ENCODE measurements at regions not wholly inside any gene's neighbourhood (a gene's known extent, or its start where the extent isn't known, plus 50 kb on each side); places are given as distances from the start of the nearest gene placed in this dataset.

- H3K4me1 Mint-ChIP-seq (ENCODE audit: unreplicated experiment) = no peaks in the 10 kb centered on the region
- H3K27ac Mint-ChIP-seq (ENCODE audit: unreplicated experiment) = no peak overlapping the region
Measured at GRCh38 chr10:2592360-2593160, 474.8 kb upstream of the PFKP start.

DNA sequence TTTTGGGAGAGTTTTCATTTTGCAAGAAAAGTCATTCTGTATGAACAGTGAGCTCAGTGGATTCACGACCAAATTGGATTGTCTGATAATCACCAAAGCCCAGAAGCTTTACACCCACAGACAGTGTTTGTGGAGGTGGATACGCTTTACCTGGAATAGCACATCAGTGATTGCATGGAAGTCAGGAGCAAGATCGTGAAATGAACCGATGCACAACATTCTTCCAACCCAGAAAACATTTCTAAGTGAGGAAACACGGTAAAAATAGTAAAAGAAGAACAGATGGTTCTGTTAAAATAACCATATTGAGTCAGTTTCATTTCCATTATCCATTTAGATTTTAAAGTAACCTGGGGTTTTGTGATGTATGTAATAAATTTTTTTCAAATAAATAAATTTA is 478.2 kb upstream of the PFKP start:
- Mint-ChIP-seq H3K36me3 (ENCODE audit: unreplicated experiment) (no peaks in the 10 kb centered on the region), H3K9me3 (ENCODE audit: unreplicated experiment) (no peaks in the 10 kb centered on the region), H3K27ac (ENCODE audit: unreplicated experiment) (no peak overlapping the region), H3K4me3 (ENCODE audit: unreplicated experiment) (no peak overlapping the region), H3K4me1 (ENCODE audit: unreplicated experiment) (no peaks in the 10 kb centered on the region), H3K27me3 (ENCODE audit: unreplicated experiment) (peaks cover 44% of the 10 kb centered on the region)
- DNase-seq (ENCODE audit: extremely low spot score, unreplicated experiment) = no peak
- TF ChIP-seq, protein P1, sequence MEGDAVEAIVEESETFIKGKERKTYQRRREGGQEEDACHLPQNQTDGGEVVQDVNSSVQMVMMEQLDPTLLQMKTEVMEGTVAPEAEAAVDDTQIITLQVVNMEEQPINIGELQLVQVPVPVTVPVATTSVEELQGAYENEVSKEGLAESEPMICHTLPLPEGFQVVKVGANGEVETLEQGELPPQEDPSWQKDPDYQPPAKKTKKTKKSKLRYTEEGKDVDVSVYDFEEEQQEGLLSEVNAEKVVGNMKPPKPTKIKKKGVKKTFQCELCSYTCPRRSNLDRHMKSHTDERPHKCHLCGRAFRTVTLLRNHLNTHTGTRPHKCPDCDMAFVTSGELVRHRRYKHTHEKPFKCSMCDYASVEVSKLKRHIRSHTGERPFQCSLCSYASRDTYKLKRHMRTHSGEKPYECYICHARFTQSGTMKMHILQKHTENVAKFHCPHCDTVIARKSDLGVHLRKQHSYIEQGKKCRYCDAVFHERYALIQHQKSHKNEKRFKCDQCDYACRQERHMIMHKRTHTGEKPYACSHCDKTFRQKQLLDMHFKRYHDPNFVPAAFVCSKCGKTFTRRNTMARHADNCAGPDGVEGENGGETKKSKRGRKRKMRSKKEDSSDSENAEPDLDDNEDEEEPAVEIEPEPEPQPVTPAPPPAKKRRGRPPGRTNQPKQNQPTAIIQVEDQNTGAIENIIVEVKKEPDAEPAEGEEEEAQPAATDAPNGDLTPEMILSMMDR (IDR thresholded peaks at IDR 0.05) = no peak

More at GRCh38 chr10:2592360-2593160, 474.8 kb upstream of the PFKP start:
- no peak for DNase-seq (ENCODE audit: extremely low spot score, unreplicated experiment)
- TF ChIP-seq, protein P1 (IDR thresholded peaks at IDR 0.05) = no peak
- Mint-ChIP-seq H3K27me3 (ENCODE audit: unreplicated experiment) (peaks cover 38% of the 10 kb centered on the region), H3K36me3 (ENCODE audit: unreplicated experiment) (no peaks in the 10 kb centered on the region), H3K4me3 (ENCODE audit: unreplicated experiment) (no peak overlapping the region), H3K9me3 (ENCODE audit: unreplicated experiment) (no peaks in the 10 kb centered on the region)

- Mint-ChIP-seq H3K27ac (ENCODE audit: unreplicated experiment) (no peak overlapping the region), H3K4me1 (ENCODE audit: unreplicated experiment) (no peaks in the 10 kb centered on the region), H3K9me3 (ENCODE audit: unreplicated experiment) (no peaks in the 10 kb centered on the region), H3K27me3 (ENCODE audit: unreplicated experiment) (peaks cover 32% of the 10 kb centered on the region), H3K36me3 (ENCODE audit: unreplicated experiment) (no peaks in the 10 kb centered on the region), H3K4me3 (ENCODE audit: unreplicated experiment) (no peak overlapping the region)
- TF ChIP-seq, protein P1 (IDR thresholded peaks at IDR 0.05) = no peak
- DNase-seq (ENCODE audit: extremely low spot score, unreplicated experiment) = no peak
Measured at GRCh38 chr10:2584385-2584784, 483.0 kb upstream of the PFKP start.

DNA sequence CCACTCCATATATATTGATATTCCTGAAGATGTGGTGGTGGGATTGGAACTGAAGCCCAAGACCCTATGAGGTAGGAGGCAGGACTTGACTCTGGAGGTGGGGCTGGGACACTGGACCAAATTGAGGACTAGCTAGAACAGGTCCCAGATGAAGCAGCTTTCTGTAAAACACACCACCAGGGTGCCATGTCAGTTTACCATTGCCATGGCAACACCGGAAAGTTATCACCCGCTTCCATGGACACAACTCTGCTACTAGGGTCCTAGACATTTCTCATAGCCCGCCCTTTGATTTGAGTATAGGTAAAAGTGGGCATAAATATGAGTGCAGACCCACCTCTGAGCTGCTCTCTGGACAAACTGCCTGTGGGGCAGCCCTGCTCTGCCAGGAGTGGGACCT is 490.5 kb upstream of the PFKP start:
- no peak for DNase-seq (ENCODE audit: extremely low spot score, unreplicated experiment)
- Mint-ChIP-seq H3K36me3 (ENCODE audit: unreplicated experiment) (no peaks in the 10 kb centered on the region), H3K27ac (ENCODE audit: unreplicated experiment) (no peak overlapping the region), H3K4me1 (ENCODE audit: unreplicated experiment) (no peaks in the 10 kb centered on the region), H3K9me3 (ENCODE audit: unreplicated experiment) (no peaks in the 10 kb centered on the region), H3K27me3 (ENCODE audit: unreplicated experiment) (peaks cover 47% of the 10 kb centered on the region), H3K4me3 (ENCODE audit: unreplicated experiment) (no peak overlapping the region)
- TF ChIP-seq, protein P1 (IDR thresholded peaks at IDR 0.05) = no peak

- DNase-seq (ENCODE audit: extremely low spot score, unreplicated experiment) = no peak
- Mint-ChIP-seq H3K4me3 (ENCODE audit: unreplicated experiment) (no peak overlapping the region), H3K9me3 (ENCODE audit: unreplicated experiment) (no peaks in the 10 kb centered on the region), H3K27me3 (ENCODE audit: unreplicated experiment) (peaks cover 44% of the 10 kb centered on the region), H3K27ac (ENCODE audit: unreplicated experiment) (no peak overlapping the region), H3K4me1 (ENCODE audit: unreplicated experiment) (no peaks in the 10 kb centered on the region), H3K36me3 (ENCODE audit: unreplicated experiment) (no peaks in the 10 kb centered on the region)
- TF ChIP-seq, protein P1 (IDR thresholded peaks at IDR 0.05) = no peak
Measured at GRCh38 chr10:2575460-2575859, 491.9 kb upstream of the PFKP start.
